Spleen (tissue), 7 donors: ENCODE measurements at regions not wholly inside any gene's neighbourhood (a gene's known extent, or its start where the extent isn't known, plus 50 kb on each side); places are given as distances from the start of the nearest gene placed in this dataset.

Experiments
- POLR2A ChIP-seq, 3 donors: fragments of 450-650 bp; IDR thresholded peaks; one replicate each; pipeline ENCODE4 v1.5.1; 2017; ENCODE audit warnings: antibody characterized with exemption in 3 of 3, mild to moderate bottlenecking in 1 of 3
- TF ChIP-seq, protein P1 (sequence below), 11 experiments: fragments of 200-600 bp in 7 of 11; fragments of 450-650 bp in 4 of 11; sonication (generic) in 4 of 11; IDR thresholded peaks in 8 of 11; conservative IDR thresholded peaks in 3 of 11; 1 replicate in 7 of 11; 2 replicates in 4 of 11; pipeline versions ENCODE4 v1.4.0 to v1.8.0; 2016 to 2021; ENCODE audit warnings: antibody characterized with exemption in 11 of 11, inconsistent platforms in 4 of 11, mild to moderate bottlenecking in 1 of 11
- donor health status: DM: no; HTN: no; CAD: no; lungs with moderate emphysema.
- donor health status: DM: no; HTN: no; CAD: no.
- donor health status: DM: no; HTN: no; CAD: no.

DNA sequence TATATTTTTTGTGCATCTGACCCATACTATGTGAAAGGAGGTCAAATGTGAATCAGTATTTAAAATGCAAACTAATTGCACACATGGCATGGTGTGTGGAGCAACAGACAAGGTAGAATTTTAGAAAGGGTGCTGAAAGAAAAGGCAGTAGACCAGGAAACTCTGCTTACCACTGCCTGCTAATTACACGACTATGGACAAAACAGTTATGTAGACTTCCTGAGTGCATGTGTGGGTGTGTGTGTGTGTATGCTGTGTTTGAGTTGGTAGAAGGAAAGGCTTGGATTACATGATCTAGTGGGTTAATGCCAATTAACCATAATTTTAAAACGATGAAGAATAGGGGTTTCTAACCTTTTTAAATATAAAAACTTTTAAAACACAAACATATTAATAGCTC is 349.9 kb downstream of the SH3GL2 start:
- TF ChIP-seq, protein P1, sequence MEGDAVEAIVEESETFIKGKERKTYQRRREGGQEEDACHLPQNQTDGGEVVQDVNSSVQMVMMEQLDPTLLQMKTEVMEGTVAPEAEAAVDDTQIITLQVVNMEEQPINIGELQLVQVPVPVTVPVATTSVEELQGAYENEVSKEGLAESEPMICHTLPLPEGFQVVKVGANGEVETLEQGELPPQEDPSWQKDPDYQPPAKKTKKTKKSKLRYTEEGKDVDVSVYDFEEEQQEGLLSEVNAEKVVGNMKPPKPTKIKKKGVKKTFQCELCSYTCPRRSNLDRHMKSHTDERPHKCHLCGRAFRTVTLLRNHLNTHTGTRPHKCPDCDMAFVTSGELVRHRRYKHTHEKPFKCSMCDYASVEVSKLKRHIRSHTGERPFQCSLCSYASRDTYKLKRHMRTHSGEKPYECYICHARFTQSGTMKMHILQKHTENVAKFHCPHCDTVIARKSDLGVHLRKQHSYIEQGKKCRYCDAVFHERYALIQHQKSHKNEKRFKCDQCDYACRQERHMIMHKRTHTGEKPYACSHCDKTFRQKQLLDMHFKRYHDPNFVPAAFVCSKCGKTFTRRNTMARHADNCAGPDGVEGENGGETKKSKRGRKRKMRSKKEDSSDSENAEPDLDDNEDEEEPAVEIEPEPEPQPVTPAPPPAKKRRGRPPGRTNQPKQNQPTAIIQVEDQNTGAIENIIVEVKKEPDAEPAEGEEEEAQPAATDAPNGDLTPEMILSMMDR (IDR thresholded peaks at IDR 0.05 in 8 of 11, conservative IDR thresholded peaks at IDR 0.05 in 3 of 11), result no peak
- no peak for TF ChIP-seq POLR2A (IDR thresholded peaks at IDR 0.05)
